Gastrocnemius medialis (tissue), 4 donors: ENCODE measurements at regions not wholly inside any gene's neighbourhood (a gene's known extent, or its start where the extent isn't known, plus 50 kb on each side); places are given as distances from the start of the nearest gene placed in this dataset.

Experiments
- ATAC-seq, 2 donors: fragments of 150-250 bp; one replicate each; pipeline ENCODE4 v1.9.1; 2016
- DNase-seq, 2 donors: peaks; one replicate each; pipeline ENCODE4 v3.0.0-alpha.2; 2019
- H3K27ac ChIP-seq, 4 donors: fragments of 200-600 bp; sonication (generic); 1 replicate in 1 of 4; 2 replicates in 3 of 4; pipeline ENCODE4 v1.5.1; 2016 to 2018; ENCODE audit warnings: mild to moderate bottlenecking in 2 of 4, moderate library complexity in 1 of 4
- H3K27me3 ChIP-seq, 3 donors: fragments of 200-600 bp; sonication (generic) in 2 of 3; 1 replicate in 1 of 3; 2 replicates in 2 of 3; pipeline versions ENCODE4 v1.5.1 to v1.6.0; 2016 to 2019; ENCODE audit warnings: mild to moderate bottlenecking in 1 of 3, moderate library complexity in 1 of 3
- H3K36me3 ChIP-seq, 2 donors: fragments of 200-600 bp; sonication (generic) in 1 of 2; one replicate each; pipeline ENCODE4 v1.5.1; 2017 to 2018
- H3K4me1 ChIP-seq, 2 donors: fragments of 200-600 bp; sonication (generic) in 1 of 2; one replicate each; pipeline ENCODE4 v1.5.1; 2016 to 2017; ENCODE audit warnings: mild to moderate bottlenecking in 2 of 2
- H3K4me3 ChIP-seq, 4 donors: fragments of 200-600 bp; sonication (generic) in 3 of 4; 1 replicate in 1 of 4; 2 replicates in 3 of 4; pipeline ENCODE4 v1.5.1; 2016 to 2019; ENCODE audit warnings: mild to moderate bottlenecking in 2 of 4
- H3K9me3 ChIP-seq, 3 donors: fragments of 200-600 bp; sonication (generic) in 2 of 3; 1 replicate in 1 of 3; 2 replicates in 2 of 3; pipeline ENCODE4 v1.5.1; 2016 to 2019
- CTCF ChIP-seq, 5 experiments: fragments of 450-650 bp in 3 of 5; fragments of 200-600 bp in 2 of 5; sonication (generic) in 2 of 5; IDR thresholded peaks in 4 of 5; conservative IDR thresholded peaks in 1 of 5; 1 replicate in 4 of 5; 2 replicates in 1 of 5; pipeline ENCODE4 v1.5.1; 2016 to 2019; ENCODE audit warnings: antibody characterized with exemption in 5 of 5, mild to moderate bottlenecking in 3 of 5, moderate library complexity in 3 of 5
- POLR2A ChIP-seq, 2 donors: fragments of 450-650 bp; IDR thresholded peaks; one replicate each; pipeline ENCODE4 v1.6.1; 2017; ENCODE audit warnings: antibody characterized with exemption in 2 of 2, mild to moderate bottlenecking in 2 of 2, moderate library complexity in 2 of 2
- in situ Hi-C, 4 donors: fragments of 200-750 bp; cut with MboI; loops; one replicate each; pipeline versions ENCODE4 v1.15.0 to v1.8.0; 2017; ENCODE audit warnings: low sequenced_read_pairs in 4 of 4
- intact Hi-C: fragments of 100-400 bp; cut with DNase I; formaldehyde crosslinking; loops from one replicate; pipeline ENCODE4 v1.15.1; 2023; ENCODE audit warnings: low total_unique reads

GRCh38 chr10:107740962-107741690 lies 576.6 kb upstream of the SORCS1 start:
- Histone ChIP-seq H3K36me3 (no peaks in the 10 kb centered on the region), H3K27me3 (no peaks in the 10 kb centered on the region), H3K9me3 (no peaks in the 10 kb centered on the region), H3K27ac (no peak overlapping the region), H3K4me1 (no peaks in the 10 kb centered on the region), H3K4me3 (no peak overlapping the region)
- intact Hi-C loops = no loop called here
- ATAC-seq (no peak), DNase-seq (no peak)
- TF ChIP-seq CTCF (IDR thresholded peaks at IDR 0.05 in 4 of 5, conservative IDR thresholded peaks at IDR 0.05 in 1 of 5) = no peak
- no peak for TF ChIP-seq POLR2A (IDR thresholded peaks at IDR 0.05)
- in situ Hi-C loops = no loop called here

GRCh38 chr10:107739951-107740350 lies 575.4 kb upstream of the SORCS1 start:
- intact Hi-C loops (no loop called here), in situ Hi-C loops (no loop called here)
- no peak for DNase-seq
- Histone ChIP-seq H3K27me3 (no peaks in the 10 kb centered on the region), H3K4me3 (no peak overlapping the region), H3K27ac (no peak overlapping the region), H3K36me3 (no peaks in the 10 kb centered on the region), H3K9me3 (no peaks in the 10 kb centered on the region), H3K4me1 (no peaks in the 10 kb centered on the region)
- TF ChIP-seq CTCF (IDR thresholded peaks at IDR 0.05 in 4 of 5, conservative IDR thresholded peaks at IDR 0.05 in 1 of 5) = no peak
- TF ChIP-seq POLR2A (IDR thresholded peaks at IDR 0.05) = no peak
- ATAC-seq = no peak

- Histone ChIP-seq H3K27ac (no peak overlapping the region), H3K9me3 (no peaks in the 10 kb centered on the region), H3K4me1 (no peaks in the 10 kb centered on the region), H3K36me3 (no peaks in the 10 kb centered on the region), H3K27me3 (no peaks in the 10 kb centered on the region), H3K4me3 (no peak overlapping the region)
- ATAC-seq (no peak), DNase-seq (no peak)
- TF ChIP-seq CTCF (IDR thresholded peaks at IDR 0.05 in 4 of 5, conservative IDR thresholded peaks at IDR 0.05 in 1 of 5) (no peak), POLR2A (IDR thresholded peaks at IDR 0.05) (no peak)
- intact Hi-C loops = no loop called here
- in situ Hi-C loops = no loop called here
Measured at GRCh38 chr10:107733328-107734130, 569.0 kb upstream of the SORCS1 start.

- Histone ChIP-seq H3K27ac (no peak overlapping the region), H3K4me1 (no peaks in the 10 kb centered on the region), H3K9me3 (no peaks in the 10 kb centered on the region), H3K27me3 (no peaks in the 10 kb centered on the region), H3K36me3 (no peaks in the 10 kb centered on the region), H3K4me3 (no peak overlapping the region)
- DNase-seq (peak in 1 of 2 donors; percentile 8), ATAC-seq (no peak)
- intact Hi-C loops (no loop called here), in situ Hi-C loops (no loop called here)
- no peak for TF ChIP-seq CTCF (IDR thresholded peaks at IDR 0.05 in 4 of 5, conservative IDR thresholded peaks at IDR 0.05 in 1 of 5)
- no peak for TF ChIP-seq POLR2A (IDR thresholded peaks at IDR 0.05)
Measured at GRCh38 chr10:107732045-107732444, 567.5 kb upstream of the SORCS1 start.
